ENCODE measurements at regions not wholly inside any gene's neighbourhood (a gene's known extent, or its start where the extent isn't known, plus 50 kb on each side); places are given as distances from the start of the nearest gene placed in this dataset.

DNA sequence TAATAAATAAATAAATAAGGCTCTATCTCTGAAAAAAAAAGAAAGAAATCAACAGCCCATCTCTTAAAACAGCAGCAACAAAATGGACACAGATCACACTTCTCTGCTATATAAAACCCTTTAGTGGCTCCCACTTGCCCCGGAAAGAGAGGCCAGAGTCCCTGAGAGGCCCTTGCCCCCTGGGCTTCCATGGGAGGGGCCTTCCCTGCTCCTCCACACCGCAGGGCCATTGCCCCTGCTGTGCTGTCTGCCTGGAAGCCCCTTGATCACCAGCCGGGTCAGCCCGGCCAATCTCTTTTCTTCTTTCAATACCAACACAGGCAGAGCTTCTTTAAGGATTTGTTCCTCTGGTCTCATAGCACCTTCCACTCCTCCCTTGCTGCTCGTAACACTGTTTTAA lies 171.1 kb downstream of the URI1 start:
- TF ChIP-seq, protein P1, sequence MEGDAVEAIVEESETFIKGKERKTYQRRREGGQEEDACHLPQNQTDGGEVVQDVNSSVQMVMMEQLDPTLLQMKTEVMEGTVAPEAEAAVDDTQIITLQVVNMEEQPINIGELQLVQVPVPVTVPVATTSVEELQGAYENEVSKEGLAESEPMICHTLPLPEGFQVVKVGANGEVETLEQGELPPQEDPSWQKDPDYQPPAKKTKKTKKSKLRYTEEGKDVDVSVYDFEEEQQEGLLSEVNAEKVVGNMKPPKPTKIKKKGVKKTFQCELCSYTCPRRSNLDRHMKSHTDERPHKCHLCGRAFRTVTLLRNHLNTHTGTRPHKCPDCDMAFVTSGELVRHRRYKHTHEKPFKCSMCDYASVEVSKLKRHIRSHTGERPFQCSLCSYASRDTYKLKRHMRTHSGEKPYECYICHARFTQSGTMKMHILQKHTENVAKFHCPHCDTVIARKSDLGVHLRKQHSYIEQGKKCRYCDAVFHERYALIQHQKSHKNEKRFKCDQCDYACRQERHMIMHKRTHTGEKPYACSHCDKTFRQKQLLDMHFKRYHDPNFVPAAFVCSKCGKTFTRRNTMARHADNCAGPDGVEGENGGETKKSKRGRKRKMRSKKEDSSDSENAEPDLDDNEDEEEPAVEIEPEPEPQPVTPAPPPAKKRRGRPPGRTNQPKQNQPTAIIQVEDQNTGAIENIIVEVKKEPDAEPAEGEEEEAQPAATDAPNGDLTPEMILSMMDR (IDR thresholded peaks at IDR 0.05 in 8 of 11, conservative IDR thresholded peaks at IDR 0.05 in 3 of 11): no peak
- TF ChIP-seq POLR2AphosphoS5 (IDR thresholded peaks at IDR 0.05): no peak
- no peak for TF ChIP-seq POLR2A (IDR thresholded peaks at IDR 0.05)
